ENCODE measurements at regions not wholly inside any gene's neighbourhood (a gene's known extent, or its start where the extent isn't known, plus 50 kb on each side); places are given as distances from the start of the nearest gene placed in this dataset.

DNA sequence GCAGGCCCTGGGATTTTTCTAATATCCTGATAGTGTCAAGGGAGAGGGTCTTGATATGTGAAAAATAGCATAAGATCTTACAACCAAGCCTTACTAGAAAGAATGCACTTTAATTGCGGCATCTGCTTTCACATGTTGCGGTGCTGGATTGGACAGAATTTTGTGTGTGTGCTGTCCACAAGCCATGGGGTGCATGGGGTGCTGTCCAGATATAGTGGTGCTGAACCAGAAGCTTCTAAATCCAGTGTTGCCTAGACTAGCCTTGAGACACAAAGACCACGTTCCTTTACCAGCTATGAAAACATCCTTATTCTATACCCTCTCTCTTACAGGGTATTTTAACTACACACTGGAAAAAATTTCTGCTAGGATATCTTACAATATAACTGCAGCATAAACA lies 244.0 kb downstream of the TMEM114 start:
- TF ChIP-seq, protein P1, sequence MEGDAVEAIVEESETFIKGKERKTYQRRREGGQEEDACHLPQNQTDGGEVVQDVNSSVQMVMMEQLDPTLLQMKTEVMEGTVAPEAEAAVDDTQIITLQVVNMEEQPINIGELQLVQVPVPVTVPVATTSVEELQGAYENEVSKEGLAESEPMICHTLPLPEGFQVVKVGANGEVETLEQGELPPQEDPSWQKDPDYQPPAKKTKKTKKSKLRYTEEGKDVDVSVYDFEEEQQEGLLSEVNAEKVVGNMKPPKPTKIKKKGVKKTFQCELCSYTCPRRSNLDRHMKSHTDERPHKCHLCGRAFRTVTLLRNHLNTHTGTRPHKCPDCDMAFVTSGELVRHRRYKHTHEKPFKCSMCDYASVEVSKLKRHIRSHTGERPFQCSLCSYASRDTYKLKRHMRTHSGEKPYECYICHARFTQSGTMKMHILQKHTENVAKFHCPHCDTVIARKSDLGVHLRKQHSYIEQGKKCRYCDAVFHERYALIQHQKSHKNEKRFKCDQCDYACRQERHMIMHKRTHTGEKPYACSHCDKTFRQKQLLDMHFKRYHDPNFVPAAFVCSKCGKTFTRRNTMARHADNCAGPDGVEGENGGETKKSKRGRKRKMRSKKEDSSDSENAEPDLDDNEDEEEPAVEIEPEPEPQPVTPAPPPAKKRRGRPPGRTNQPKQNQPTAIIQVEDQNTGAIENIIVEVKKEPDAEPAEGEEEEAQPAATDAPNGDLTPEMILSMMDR (conservative IDR thresholded peaks at IDR 0.05; ENCODE audit: low read length): no peak
- no peak for TF ChIP-seq EZH2phosphoT487 (IDR thresholded peaks at IDR 0.05; ENCODE audit: borderline replicate concordance, low read depth, low read length)

All from OCI-LY7 (cell line).